GM12878 (cell line): ENCODE measurements at regions not wholly inside any gene's neighbourhood (a gene's known extent, or its start where the extent isn't known, plus 50 kb on each side); places are given as distances from the start of the nearest gene placed in this dataset.

Source experiments
- ATAC-seq: fragments of 200-7000 bp; cut with Tn5 transposase; 3 replicates; pipeline ENCODE4 v1.9.1; 2020; ENCODE audit warnings: mild to moderate bottlenecking, moderate library complexity
- BruUV-seq: library from RNA; stranded (reverse); fragments of 400-500 nt; replicated peaks from 2 replicates; lab custom pipeline; 2021; lab: Mats Ljungman, UMichigan
- CTCF ChIA-PET: fragments of 300-600 bp; sonication (Branson Sonifier 250); formaldehyde crosslinking; extraction: SDS; loops from one replicate; lab custom pipeline; 2021; ENCODE audit warnings: inconsistent platforms; lab: Yijun Ruan, JAX
- POLR2A ChIA-PET: fragments of 350-600 bp; formaldehyde crosslinking; extraction: SDS; loops from one replicate; lab custom pipeline; 2021; ENCODE audit warnings: inconsistent platforms; lab: Charles Lee
- RAD21 ChIA-PET: fragments of 300-600 bp; sonication (Branson Sonifier 250); formaldehyde crosslinking; loops from one replicate; lab custom pipeline; 2023; ENCODE audit warnings: antibody characterized with exemption; ENCODE audit not compliant: unreplicated experiment; lab: Charles Lee
- SMC1A ChIA-PET: fragments of 300-600 bp; sonication (Branson Sonifier 250); formaldehyde crosslinking; loops from one replicate; lab custom pipeline; 2023; ENCODE audit not compliant: unreplicated experiment, uncharacterized antibody; lab: Charles Lee
- DNase-seq: peaks from one replicate; pipeline ENCODE4 v3.0.0-alpha.2; 2011; ENCODE audit warnings: low read depth, low spot score
- FAIRE-seq: peaks from 3 replicates; lab custom pipeline; 2011; peaks lifted over from hg19 to GRCh38; lab: Jason Lieb, UNC
- H2AFZ ChIP-seq: 2 replicates; pipeline ENCODE4 v1.6.0; 2011; ENCODE audit warnings: low read depth, low read length, control low read depth; ENCODE audit not compliant: control insufficient read depth
- H3K27ac ChIP-seq: 2 replicates; pipeline ENCODE4 v1.5.1; 2011; ENCODE audit warnings: control low read depth; ENCODE audit not compliant: control insufficient read depth, insufficient read depth
- H3K27me3 ChIP-seq, 2 experiments: replicated peaks in 1 of 2; 2 replicates each; pipeline versions ENCODE4 v1.6.0 to v1.6.1; 2011; ENCODE audit warnings: low read length in 1 of 2; ENCODE audit not compliant: control insufficient read depth in 2 of 2, insufficient read depth in 2 of 2
- H3K36me3 ChIP-seq, 2 experiments: 2 replicates each; pipeline ENCODE4 v1.5.1; 2011; ENCODE audit warnings: low read length in 1 of 2; ENCODE audit not compliant: control insufficient read depth in 2 of 2, insufficient read depth in 2 of 2
- H3K4me1 ChIP-seq: 2 replicates; pipeline ENCODE4 v1.6.1; 2011; ENCODE audit warnings: mild to moderate bottlenecking, low read length, moderate library complexity, mixed read lengths; ENCODE audit not compliant: control insufficient read depth, insufficient read depth
- H3K4me2 ChIP-seq: 2 replicates; pipeline ENCODE4 v1.6.0; 2011; ENCODE audit warnings: control low read depth; ENCODE audit not compliant: control insufficient read depth, insufficient read depth
- H3K4me3 ChIP-seq: fragments of 200-600 bp; sonication (generic); 2 replicates; pipeline ENCODE4 v1.5.1; 2016
- H3K79me2 ChIP-seq: 2 replicates; pipeline ENCODE4 v1.6.0; 2011; ENCODE audit warnings: low read length; ENCODE audit not compliant: control insufficient read depth, insufficient read depth
- H3K9ac ChIP-seq: 2 replicates; pipeline ENCODE4 v1.8.0; 2011; ENCODE audit warnings: low read length, control low read depth, mixed read lengths; ENCODE audit not compliant: control insufficient read depth, insufficient read depth
- H3K9me3 ChIP-seq: replicated peaks from 3 replicates; pipeline ENCODE4 v1.5.1; 2011; ENCODE audit warnings: mild to moderate bottlenecking, low read length; ENCODE audit not compliant: control insufficient read depth, insufficient read depth
- H4K20me1 ChIP-seq: 2 replicates; pipeline ENCODE4 v1.6.0; 2011; ENCODE audit not compliant: control insufficient read depth, insufficient read depth
- BCL3 ChIP-seq: IDR thresholded peaks from 2 replicates; pipeline ENCODE4 v1.6.1; 2011; ENCODE audit warnings: borderline replicate concordance, low read depth, mild to moderate bottlenecking, moderate library complexity, low read length; ENCODE audit not compliant: insufficient read depth, poor library complexity, severe bottlenecking
- CEBPZ ChIP-seq: fragments of 150-350 bp; IDR thresholded peaks from 2 replicates; pipeline ENCODE4 v1.6.1; 2016; ENCODE audit warnings: low read depth, low read length
- CHD4 ChIP-seq: fragments of 200-600 bp; sonication (generic); IDR thresholded peaks from 2 replicates; pipeline ENCODE4 v1.6.1; 2016; ENCODE audit warnings: mild to moderate bottlenecking
- CREM ChIP-seq: IDR thresholded peaks from 2 replicates; pipeline ENCODE4 v1.6.1; 2014; ENCODE audit warnings: antibody characterized with exemption, low read depth
- HCFC1 ChIP-seq: fragments of 150-350 bp; IDR thresholded peaks from 2 replicates; pipeline ENCODE4 v1.6.1; 2014; ENCODE audit warnings: low read length
- JUND ChIP-seq: IDR thresholded peaks from 2 replicates; pipeline ENCODE4 v1.6.1; 2012; ENCODE audit warnings: low read depth, mild to moderate bottlenecking, low read length, improper control_type of control experiment, moderate library complexity
- PKNOX1 ChIP-seq: fragments of 450-650 bp; IDR thresholded peaks from 2 replicates; pipeline ENCODE4 v1.6.1; 2016; ENCODE audit warnings: mild to moderate bottlenecking
- SMC3 ChIP-seq: IDR thresholded peaks from 2 replicates; pipeline ENCODE4 v1.6.1; 2011; ENCODE audit warnings: low read length, improper control_type of control experiment, borderline replicate concordance
- TBL1XR1 ChIP-seq: IDR thresholded peaks from 2 replicates; pipeline ENCODE4 v1.6.1; 2012; ENCODE audit warnings: low read depth, low read length, improper control_type of control experiment
- USF2 ChIP-seq: IDR thresholded peaks from 2 replicates; pipeline ENCODE4 v1.6.1; 2011; ENCODE audit warnings: low read depth, low read length, improper control_type of control experiment, borderline replicate concordance
- ZNF274 ChIP-seq: IDR thresholded peaks from one replicate; pipeline ENCODE4 v1.8.0; 2011; ENCODE audit not compliant: insufficient read length, insufficient read depth
- WGBS: methylation state at CpG from one replicate; pipeline ENCODE4 v1.1.6; 2016; ENCODE audit warnings: low lambda C conversion rate; ENCODE audit not compliant: insufficient replicate concordance, insufficient coverage; ENCODE audit errors: missing lambda C conversion rate; 5-methylcytosine and 5-hydroxymethylcytosine counted together
- in situ Hi-C: fragments of 300-500 bp; cut with MboI; formaldehyde crosslinking; loops from 9 replicates; pipeline ENCODE4 v1.14.3; 2018; ENCODE audit warnings: mixed read lengths
- intact Hi-C: fragments of 100-400 bp; cut with micrococcal nuclease; formaldehyde crosslinking; loops from one replicate; pipeline ENCODE4 v1.14.2; 2022; ENCODE audit not compliant: unreplicated experiment

- no peak for TF ChIP-seq CEBPZ
- TF ChIP-seq ZNF274 = no peak
- no peak for TF ChIP-seq SMC3
- no peak for TF ChIP-seq JUND
Observed at GRCh38 chr16:85473909-85474620, 139.1 kb upstream of the GSE1 start (continued).

GRCh38 chr16:85474621-85475217, 138.4 kb upstream of the GSE1 start:
- DNase-seq = no peak
- peaks cover 0 to 8% of the 10 kb centered on the region in 2 experiments; a peak in 1 of 4 replicates for H3K27me3 ChIP-seq
- H3K36me3 ChIP-seq = no peaks in the 10 kb centered on the region
- no peak for FAIRE-seq
- TF ChIP-seq PKNOX1 (no peak), CHD4 (no peak), USF2 (no peak), HCFC1 (no peak), CREM (no peak), TBL1XR1 (no peak), BCL3 (no peak)
- ChIA-PET POLR2A (no interaction called here), SMC1A (interaction anchor here (1.2 kb wide), 1 partner anchor 135 kb away, joined by 4 read pairs; no protein-coding TSS in a partner anchor), RAD21 (no interaction called here), CTCF (no interaction called here)
- no peak for ATAC-seq
- H4K20me1 ChIP-seq = no peaks in the 10 kb centered on the region
- in situ Hi-C loops (no loop called here), intact Hi-C loops (no loop called here)
- no peak overlapping the region for H3K27ac ChIP-seq
- 23% methylated on average over 9 of the region's 9 CpGs for WGBS
- H3K9ac ChIP-seq = no peak overlapping the region
- BruUV-seq = no TSS peak
- H2AFZ ChIP-seq = no peak overlapping the region
- no peak overlapping the region for H3K4me3 ChIP-seq
- H3K4me2 ChIP-seq = no peak overlapping the region
- H3K79me2 ChIP-seq = no peaks in the 10 kb centered on the region
- no peaks in the 10 kb centered on the region for H3K4me1 ChIP-seq
- no peaks in the 10 kb centered on the region for H3K9me3 ChIP-seq
